ENCODE measurements at regions not wholly inside any gene's neighbourhood (a gene's known extent, or its start where the extent isn't known, plus 50 kb on each side); places are given as distances from the start of the nearest gene placed in this dataset.
"Not testable (repeated sequence)": the region's sequence is repeated elsewhere in the genome, so short reads cannot be mapped to it uniquely, and the experiment has no call there.

DNA sequence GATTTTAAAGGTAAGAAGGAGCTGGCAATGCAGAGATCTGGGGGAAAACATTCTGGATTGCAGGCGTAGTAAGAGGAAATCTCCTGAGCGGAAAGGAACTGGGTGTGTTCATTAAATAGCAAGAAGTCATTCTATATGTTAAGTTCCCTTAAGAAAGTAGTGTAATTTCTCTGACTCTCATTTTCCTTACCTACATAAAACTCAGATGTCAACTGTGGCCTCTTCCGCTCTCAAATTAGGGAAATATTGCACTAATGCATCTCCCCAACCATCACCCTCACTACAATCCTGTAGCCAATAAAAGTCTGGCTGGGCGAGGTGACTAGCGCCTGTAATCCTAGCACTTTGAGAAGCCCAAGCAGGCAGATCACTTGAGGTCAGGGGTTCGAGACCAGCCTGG is 89.0 kb upstream of the CDC42EP3 start:
- intact Hi-C loops (cut with DNase I; ENCODE audit: low total_unique reads): no loop called here

DNA sequence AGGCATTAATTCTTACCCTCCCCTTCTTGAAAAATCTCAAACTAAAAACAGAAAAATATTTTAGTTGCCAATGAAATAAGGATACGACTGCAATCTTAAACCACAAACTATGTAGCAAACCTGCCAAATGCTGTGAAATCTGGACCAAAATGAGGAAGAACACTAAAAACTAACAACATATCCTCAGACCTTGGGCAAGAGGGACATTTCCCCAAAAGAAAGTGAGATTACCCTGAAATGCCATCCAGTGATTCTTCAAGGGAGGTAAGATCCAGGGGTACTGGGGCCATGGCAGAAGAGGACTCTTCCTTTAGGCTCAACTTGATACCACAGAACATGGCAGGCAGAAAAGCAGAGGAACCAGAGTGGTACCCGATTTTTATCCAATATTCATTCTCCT is 90.8 kb upstream of the CDC42EP3 start:
- peak overlapping the region in 1 of 2 donors; percentile 30 for H3K27ac ChIP-seq
- peaks cover 0 to 23% (median 0%) of the 10 kb centered on the region in 4 donors for H3K4me1 ChIP-seq
- H3K36me3 ChIP-seq; intact Hi-C loops (cut with DNase I; ENCODE audit: low total_unique reads); DNase-seq; H3K9me3 ChIP-seq; H3K4me3 ChIP-seq; H3K27me3 ChIP-seq: not testable (repeated sequence)

More for the DNA sequence above, 89.0 kb upstream of the CDC42EP3 start:
- Histone ChIP-seq H3K9me3 (no peaks in the 10 kb centered on the region), H3K27ac (no peak overlapping the region), H3K4me1 (peaks cover 0 to 20% (median 0%) of the 10 kb centered on the region in 4 donors), H3K36me3 (no peaks in the 10 kb centered on the region), H3K4me3 (no peak overlapping the region), H3K27me3 (no peaks in the 10 kb centered on the region)
- TF ChIP-seq, protein P1, sequence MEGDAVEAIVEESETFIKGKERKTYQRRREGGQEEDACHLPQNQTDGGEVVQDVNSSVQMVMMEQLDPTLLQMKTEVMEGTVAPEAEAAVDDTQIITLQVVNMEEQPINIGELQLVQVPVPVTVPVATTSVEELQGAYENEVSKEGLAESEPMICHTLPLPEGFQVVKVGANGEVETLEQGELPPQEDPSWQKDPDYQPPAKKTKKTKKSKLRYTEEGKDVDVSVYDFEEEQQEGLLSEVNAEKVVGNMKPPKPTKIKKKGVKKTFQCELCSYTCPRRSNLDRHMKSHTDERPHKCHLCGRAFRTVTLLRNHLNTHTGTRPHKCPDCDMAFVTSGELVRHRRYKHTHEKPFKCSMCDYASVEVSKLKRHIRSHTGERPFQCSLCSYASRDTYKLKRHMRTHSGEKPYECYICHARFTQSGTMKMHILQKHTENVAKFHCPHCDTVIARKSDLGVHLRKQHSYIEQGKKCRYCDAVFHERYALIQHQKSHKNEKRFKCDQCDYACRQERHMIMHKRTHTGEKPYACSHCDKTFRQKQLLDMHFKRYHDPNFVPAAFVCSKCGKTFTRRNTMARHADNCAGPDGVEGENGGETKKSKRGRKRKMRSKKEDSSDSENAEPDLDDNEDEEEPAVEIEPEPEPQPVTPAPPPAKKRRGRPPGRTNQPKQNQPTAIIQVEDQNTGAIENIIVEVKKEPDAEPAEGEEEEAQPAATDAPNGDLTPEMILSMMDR (IDR thresholded peaks at IDR 0.05): no peak
- no peak for DNase-seq

DNA sequence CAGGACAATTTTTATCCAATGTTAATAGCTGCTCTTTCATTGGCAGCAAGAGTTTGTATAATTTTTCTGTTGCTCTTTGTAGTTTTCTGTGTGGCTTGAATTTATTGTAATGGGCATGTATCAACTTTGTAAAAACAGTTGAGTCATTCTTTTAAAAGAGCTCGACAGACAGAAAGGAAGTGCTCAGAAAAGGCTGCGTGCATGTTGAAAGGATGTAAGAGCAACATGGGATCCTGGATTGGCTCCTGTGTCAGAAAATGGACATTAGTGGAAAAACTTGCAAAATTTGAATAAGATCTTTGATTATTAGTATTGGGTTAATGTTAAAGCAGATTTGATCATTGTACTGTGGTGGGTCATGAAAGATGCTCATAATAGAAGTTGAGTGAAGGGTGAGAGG is 93.3 kb upstream of the CDC42EP3 start:
- TF ChIP-seq, protein P1 (IDR thresholded peaks at IDR 0.05): no peak
- peaks cover 0 to 48% (median 13%) of the 10 kb centered on the region in 4 donors for H3K4me1 ChIP-seq
- no peaks in the 10 kb centered on the region for H3K27me3 ChIP-seq
- H3K9me3 ChIP-seq: no peaks in the 10 kb centered on the region
- peak overlapping the region in 1 of 2 donors; percentile 25 for H3K27ac ChIP-seq
- intact Hi-C loops (cut with DNase I; ENCODE audit: low total_unique reads): no loop called here
- H3K36me3 ChIP-seq: no peaks in the 10 kb centered on the region
- DNase-seq: no peak
- no peak overlapping the region for H3K4me3 ChIP-seq

DNA sequence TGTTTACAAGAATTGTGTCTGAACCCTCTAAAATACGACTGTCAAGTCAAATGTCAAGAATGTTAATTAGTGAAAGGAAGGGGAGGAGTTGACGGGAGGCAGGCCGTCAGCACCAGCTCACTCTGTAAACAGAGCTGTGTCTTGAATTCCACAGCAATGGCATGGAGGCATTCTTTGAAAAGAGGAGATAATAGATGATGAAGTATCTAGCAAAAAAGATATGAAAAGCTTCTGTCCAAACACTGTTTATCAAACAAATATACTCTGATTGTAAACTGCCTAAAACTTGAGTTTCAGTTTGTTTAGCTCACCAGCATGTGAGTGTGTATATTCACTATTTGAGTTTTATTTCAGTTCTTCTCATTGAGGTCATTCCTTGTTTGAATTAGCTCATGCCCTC is 94.7 kb upstream of the CDC42EP3 start:
- Histone ChIP-seq H3K36me3 (no peaks in the 10 kb centered on the region), H3K27ac (peak overlapping the region; percentile 25 to 57), H3K27me3 (no peaks in the 10 kb centered on the region), H3K9me3 (no peaks in the 10 kb centered on the region), H3K4me3 (no peak overlapping the region), H3K4me1 (peaks cover 0 to 53% (median 13%) of the 10 kb centered on the region in 4 donors)
- intact Hi-C loops (cut with DNase I; ENCODE audit: low total_unique reads): no loop called here
- DNase-seq: no peak
- TF ChIP-seq, protein P1 (IDR thresholded peaks at IDR 0.05): no peak

DNA sequence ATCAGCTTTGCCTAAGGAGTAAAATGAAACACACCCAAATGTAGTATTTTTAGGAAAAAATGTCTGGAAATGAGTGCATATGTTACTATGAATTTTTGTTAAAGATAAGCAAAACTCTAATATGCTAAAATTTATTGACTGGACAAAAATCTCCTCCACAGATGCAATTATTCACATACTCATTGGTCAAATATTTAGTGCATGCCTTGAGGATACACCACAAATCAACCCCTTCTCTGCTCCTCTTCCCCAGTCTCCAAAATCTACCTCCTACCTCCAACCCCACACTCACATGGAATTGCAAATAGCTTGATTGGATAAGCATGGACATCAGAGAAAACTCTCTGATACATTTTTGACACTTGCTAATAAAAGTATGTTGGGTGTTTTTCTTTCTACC is 95.6 kb upstream of the CDC42EP3 start:
- H3K27ac ChIP-seq: peak overlapping the region; percentile 74 to 85

More for the DNA sequence above, 95.6 kb upstream of the CDC42EP3 start:
- no peaks in the 10 kb centered on the region for H3K36me3 ChIP-seq
- DNase-seq: no peak
- H3K9me3 ChIP-seq: no peaks in the 10 kb centered on the region
- peaks cover 0 to 57% (median 15%) of the 10 kb centered on the region in 4 donors for H3K4me1 ChIP-seq
- intact Hi-C loops (cut with DNase I; ENCODE audit: low total_unique reads): no loop called here
- H3K27me3 ChIP-seq: no peaks in the 10 kb centered on the region
- H3K4me3 ChIP-seq: no peak overlapping the region
- TF ChIP-seq, protein P1 (IDR thresholded peaks at IDR 0.05): no peak
